PC-9 (cell line): ENCODE measurements at regions not wholly inside any gene's neighbourhood (a gene's known extent, or its start where the extent isn't known, plus 50 kb on each side); places are given as distances from the start of the nearest gene placed in this dataset.

Source experiments
- BruUV-seq: library from RNA; stranded (reverse); fragments of 400-500 nt; replicated peaks from 2 replicates; lab custom pipeline; 2021; lab: Mats Ljungman, UMichigan
- CTCF ChIA-PET: fragments of 300-600 bp; sonication (Branson Sonifier 250); formaldehyde crosslinking; loops from one replicate; lab custom pipeline; 2022; ENCODE audit warnings: antibody characterized with exemption; lab: Charles Lee
- POLR2A ChIA-PET: fragments of 300-600 bp; sonication (Branson Sonifier 250); formaldehyde crosslinking; loops from one replicate; lab custom pipeline; 2022; ENCODE audit warnings: antibody characterized with exemption; ENCODE audit not compliant: unreplicated experiment; lab: Charles Lee
- DNase-seq, 2 experiments: peaks; one replicate each; pipeline versions ENCODE4 v3.0.0 to v3.0.0-alpha.2; 2015 to 2022; ENCODE audit warnings: mixed read lengths in 1 of 2
- H2AFZ ChIP-seq: fragments of 200-600 bp; sonication (generic); 2 replicates; pipeline ENCODE4 v1.8.1; 2017; ENCODE audit warnings: antibody characterized with exemption
- H3F3A ChIP-seq: fragments of 200-600 bp; sonication (generic); 2 replicates; pipeline ENCODE4 v1.8.1; 2017; ENCODE audit warnings: antibody characterized with exemption, mild to moderate bottlenecking, low read depth; ENCODE audit not compliant: insufficient read depth
- H3K27ac ChIP-seq: fragments of 200-600 bp; sonication (generic); 2 replicates; pipeline ENCODE4 v1.6.1; 2016; ENCODE audit warnings: mixed run types
- H3K27me3 ChIP-seq: fragments of 200-600 bp; sonication (generic); 2 replicates; pipeline ENCODE4 v1.6.1; 2016; ENCODE audit warnings: low read depth, mixed run types; ENCODE audit not compliant: insufficient read depth
- H3K36me3 ChIP-seq: fragments of 200-600 bp; sonication (generic); 2 replicates; pipeline ENCODE4 v1.6.1; 2016; ENCODE audit warnings: low read depth, mixed run types
- H3K4me1 ChIP-seq: fragments of 200-600 bp; sonication (generic); replicated peaks from 2 replicates; pipeline ENCODE4 v1.6.1; 2016; ENCODE audit warnings: mixed run types; ENCODE audit not compliant: insufficient read depth
- H3K4me2 ChIP-seq: fragments of 200-600 bp; sonication (generic); 2 replicates; pipeline ENCODE4 v1.6.1; 2017; ENCODE audit warnings: mixed run types
- H3K4me3 ChIP-seq: fragments of 200-600 bp; sonication (generic); 2 replicates; pipeline ENCODE4 v1.6.1; 2016; ENCODE audit warnings: mixed run types
- H3K79me2 ChIP-seq: fragments of 200-600 bp; sonication (generic); 2 replicates; pipeline ENCODE4 v1.6.1; 2017; ENCODE audit warnings: low read depth, mixed run types
- H3K9me2 ChIP-seq: fragments of 200-600 bp; sonication (generic); 2 replicates; pipeline ENCODE4 v1.8.1; 2017; ENCODE audit warnings: mild to moderate bottlenecking; ENCODE audit not compliant: insufficient read depth
- H3K9me3 ChIP-seq: fragments of 200-600 bp; sonication (generic); 2 replicates; pipeline ENCODE4 v1.8.1; 2016; ENCODE audit warnings: low read depth; ENCODE audit not compliant: insufficient read depth
- H4K20me1 ChIP-seq: fragments of 200-600 bp; sonication (generic); 2 replicates; pipeline ENCODE4 v1.8.1; 2017; ENCODE audit not compliant: insufficient read depth
- EZH2 ChIP-seq: fragments of 200-600 bp; sonication (generic); IDR thresholded peaks from 2 replicates; pipeline ENCODE4 v1.8.0; 2017; ENCODE audit warnings: antibody characterized with exemption, low read depth
- intact Hi-C: fragments of 100-400 bp; cut with micrococcal nuclease; formaldehyde crosslinking; loops from one replicate; pipeline ENCODE4 v1.10.0; 2022; ENCODE audit not compliant: unreplicated experiment
- TF ChIP-seq, protein P1 (sequence below): fragments of 200-600 bp; sonication (generic); conservative IDR thresholded peaks from 2 replicates; pipeline ENCODE4 v1.6.1; 2017; ENCODE audit warnings: mixed run types, antibody characterized with exemption, mild to moderate bottlenecking, moderate library complexity

DNA sequence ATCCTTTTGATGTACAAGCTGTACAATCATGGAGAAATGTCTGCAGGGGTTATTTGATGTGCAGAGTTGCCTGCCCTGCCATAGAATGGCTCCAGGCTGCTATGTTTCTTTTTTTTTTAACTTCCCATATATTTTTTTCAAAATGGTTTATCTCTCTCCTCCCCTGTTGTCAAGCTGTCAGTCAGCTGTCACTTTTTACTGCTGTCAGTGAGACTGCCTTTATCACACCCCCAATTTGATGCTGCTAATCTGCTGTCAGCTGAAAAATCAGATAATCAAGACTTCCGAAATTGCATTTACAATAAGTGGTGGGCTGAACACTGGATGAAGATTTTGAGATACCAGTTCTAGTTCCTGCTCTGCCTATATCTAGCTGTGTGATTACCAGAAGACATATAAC, 382.6 kb downstream of the ZEB2 start:
- Histone ChIP-seq H3K9me2 (no peaks in the 10 kb centered on the region), H3K4me2 (no peak overlapping the region), H3K4me3 (no peak overlapping the region), H3F3A (no peaks in the 10 kb centered on the region), H3K36me3 (no peaks in the 10 kb centered on the region), H4K20me1 (no peaks in the 10 kb centered on the region), H2AFZ (no peak overlapping the region), H3K79me2 (no peaks in the 10 kb centered on the region), H3K9me3 (no peaks in the 10 kb centered on the region), H3K27me3 (no peaks in the 10 kb centered on the region), H3K4me1 (peaks cover 10% of the 10 kb centered on the region), H3K27ac (no peak overlapping the region)
- POLR2A ChIA-PET: no interaction called here
- no peak for TF ChIP-seq EZH2
- TF ChIP-seq, protein P1, sequence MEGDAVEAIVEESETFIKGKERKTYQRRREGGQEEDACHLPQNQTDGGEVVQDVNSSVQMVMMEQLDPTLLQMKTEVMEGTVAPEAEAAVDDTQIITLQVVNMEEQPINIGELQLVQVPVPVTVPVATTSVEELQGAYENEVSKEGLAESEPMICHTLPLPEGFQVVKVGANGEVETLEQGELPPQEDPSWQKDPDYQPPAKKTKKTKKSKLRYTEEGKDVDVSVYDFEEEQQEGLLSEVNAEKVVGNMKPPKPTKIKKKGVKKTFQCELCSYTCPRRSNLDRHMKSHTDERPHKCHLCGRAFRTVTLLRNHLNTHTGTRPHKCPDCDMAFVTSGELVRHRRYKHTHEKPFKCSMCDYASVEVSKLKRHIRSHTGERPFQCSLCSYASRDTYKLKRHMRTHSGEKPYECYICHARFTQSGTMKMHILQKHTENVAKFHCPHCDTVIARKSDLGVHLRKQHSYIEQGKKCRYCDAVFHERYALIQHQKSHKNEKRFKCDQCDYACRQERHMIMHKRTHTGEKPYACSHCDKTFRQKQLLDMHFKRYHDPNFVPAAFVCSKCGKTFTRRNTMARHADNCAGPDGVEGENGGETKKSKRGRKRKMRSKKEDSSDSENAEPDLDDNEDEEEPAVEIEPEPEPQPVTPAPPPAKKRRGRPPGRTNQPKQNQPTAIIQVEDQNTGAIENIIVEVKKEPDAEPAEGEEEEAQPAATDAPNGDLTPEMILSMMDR: no peak
- no TSS peak for BruUV-seq
- intact Hi-C loops: no loop called here
- no peak for DNase-seq
- CTCF ChIA-PET: no interaction called here

DNA sequence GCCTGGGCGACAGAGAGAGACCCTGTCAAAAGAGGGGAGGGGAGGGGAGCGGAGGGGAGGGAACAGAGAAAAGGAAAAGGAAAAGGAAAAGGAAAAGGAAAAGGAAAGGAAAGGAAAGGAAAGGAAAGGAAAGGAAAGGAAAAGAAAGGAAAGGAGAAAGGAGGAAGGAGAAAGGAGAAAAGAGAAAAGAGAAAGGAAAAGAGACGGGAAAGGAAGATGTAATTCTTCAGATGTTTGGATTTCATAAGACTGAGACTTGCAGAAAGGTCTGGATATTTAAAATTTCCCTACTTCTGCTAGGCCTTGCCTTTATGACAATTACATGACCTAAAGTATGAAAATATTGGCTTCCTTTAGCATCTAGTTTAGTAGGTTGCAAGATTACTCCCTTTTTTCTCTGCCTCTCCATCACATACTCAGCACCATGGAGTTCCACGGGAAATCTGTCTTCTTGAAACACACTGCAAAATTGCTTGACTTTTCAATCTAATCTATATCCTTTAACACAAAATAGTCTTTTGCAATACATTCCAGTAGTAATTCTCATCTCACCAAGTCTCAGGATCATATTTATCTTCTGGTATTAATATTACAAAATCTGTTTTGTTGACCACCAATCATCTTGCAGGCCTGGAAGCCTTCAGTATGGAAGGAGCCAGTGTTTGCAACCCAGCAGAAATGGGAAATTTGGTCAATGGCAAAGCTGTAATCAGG, 383.5 kb downstream of the ZEB2 start:
- ChIA-PET CTCF (no interaction called here), POLR2A (interaction anchor here (0.6 kb wide), 1 partner anchor 1129 kb away, joined by 5 read pairs; no protein-coding TSS in a partner anchor)
- Histone ChIP-seq H3K27ac (no peak overlapping the region), H2AFZ (no peak overlapping the region), H4K20me1 (no peaks in the 10 kb centered on the region), H3K4me3 (no peak overlapping the region), H3K4me1 (peaks cover 10% of the 10 kb centered on the region), H3K9me3 (no peaks in the 10 kb centered on the region), H3K36me3 (no peaks in the 10 kb centered on the region), H3K27me3 (no peaks in the 10 kb centered on the region), H3F3A (no peaks in the 10 kb centered on the region), H3K4me2 (no peak overlapping the region), H3K79me2 (no peaks in the 10 kb centered on the region), H3K9me2 (no peaks in the 10 kb centered on the region)
- no peak for DNase-seq
- BruUV-seq: no TSS peak
- no peak for TF ChIP-seq EZH2
- TF ChIP-seq, protein P1: no peak
- intact Hi-C loops: no loop called here

DNA sequence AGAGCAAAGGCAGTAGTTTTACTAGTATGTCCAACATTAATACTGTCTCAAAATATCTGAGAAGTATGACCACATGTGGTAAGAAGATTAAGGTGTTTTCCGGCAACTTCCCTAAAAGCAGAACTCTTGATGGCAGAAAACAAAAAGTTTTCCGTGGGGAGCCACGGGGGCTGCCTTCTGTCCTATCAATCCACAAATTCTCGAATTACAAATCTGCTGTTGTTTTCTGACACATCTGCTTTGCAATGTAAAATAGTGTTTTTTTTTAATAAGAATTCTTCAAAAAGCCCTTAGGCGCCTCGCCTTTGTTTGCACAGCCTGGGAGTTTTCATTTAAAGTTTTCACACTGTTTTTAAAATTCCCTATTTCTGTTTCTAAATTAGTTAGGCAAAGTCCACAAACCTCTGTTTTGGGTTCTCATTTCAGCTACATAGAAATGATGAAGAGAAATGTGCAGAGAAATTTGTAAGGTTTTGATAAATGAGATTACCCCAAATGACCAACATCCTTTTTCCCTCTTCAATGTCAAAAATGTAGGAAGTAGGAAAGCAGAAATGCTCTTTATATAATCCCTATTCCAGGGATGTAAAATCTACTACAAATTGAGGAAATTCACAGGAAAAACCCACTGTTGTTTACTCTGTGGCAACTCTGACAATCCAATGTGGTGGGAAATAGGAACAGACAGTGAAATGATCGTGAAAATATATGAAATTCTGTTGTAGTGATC, 385.8 kb downstream of the ZEB2 start:
- Histone ChIP-seq H3K27me3 (no peaks in the 10 kb centered on the region), H2AFZ (no peak overlapping the region), H3K9me3 (no peaks in the 10 kb centered on the region), H3K4me3 (no peak overlapping the region), H4K20me1 (no peaks in the 10 kb centered on the region), H3K79me2 (no peaks in the 10 kb centered on the region), H3K9me2 (no peaks in the 10 kb centered on the region), H3K27ac (no peak overlapping the region), H3K36me3 (no peaks in the 10 kb centered on the region), H3K4me1 (peaks cover 10% of the 10 kb centered on the region), H3F3A (no peaks in the 10 kb centered on the region), H3K4me2 (no peak overlapping the region)
- no peak for TF ChIP-seq EZH2
- TF ChIP-seq, protein P1: no peak
- no TSS peak for BruUV-seq
- intact Hi-C loops: no loop called here
- POLR2A ChIA-PET: no interaction called here
- CTCF ChIA-PET: no interaction called here
- no peak for DNase-seq
